Adrenal gland (tissue), 9 donors: ENCODE measurements at regions not wholly inside any gene's neighbourhood (a gene's known extent, or its start where the extent isn't known, plus 50 kb on each side); places are given as distances from the start of the nearest gene placed in this dataset.

ENCODE experiments used
- DNase-seq, 7 donors: peaks; one replicate each; pipeline ENCODE4 v3.0.0-alpha.2; 2019 to 2020
- H3K27ac ChIP-seq, 5 donors: fragments of 200-600 bp; sonication (generic) in 4 of 5; 1 replicate in 3 of 5; 2 replicates in 2 of 5; pipeline versions ENCODE4 v1.5.1 to v1.8.0; 2016 to 2020; ENCODE audit warnings: mild to moderate bottlenecking in 1 of 5
- H3K27me3 ChIP-seq: fragments of 200-600 bp; 2 replicates; pipeline ENCODE4 v1.8.0; 2021
- H3K36me3 ChIP-seq, 2 donors: fragments of 200-600 bp; replicated peaks in 1 of 2; 1 replicate in 1 of 2; 2 replicates in 1 of 2; pipeline versions ENCODE4 v1.5.1 to v1.8.0; 2018 to 2022
- H3K4me1 ChIP-seq, 2 donors: fragments of 200-600 bp; replicated peaks in 1 of 2; 1 replicate in 1 of 2; 2 replicates in 1 of 2; pipeline versions ENCODE4 v1.5.1 to v1.8.0; 2018 to 2021
- H3K4me3 ChIP-seq, 4 donors: fragments of 200-600 bp; sonication (generic) in 3 of 4; one replicate each; pipeline ENCODE4 v1.5.1; 2016 to 2018
- H3K9me3 ChIP-seq, 3 donors: fragments of 200-600 bp; sonication (generic) in 1 of 3; replicated peaks in 1 of 3; 1 replicate in 2 of 3; 2 replicates in 1 of 3; pipeline versions ENCODE4 v1.5.1 to v1.8.0; 2016 to 2021
- POLR2A ChIP-seq, 2 donors: fragments of 450-650 bp; IDR thresholded peaks; one replicate each; pipeline ENCODE4 v1.6.1; 2017; ENCODE audit warnings: antibody characterized with exemption in 2 of 2, mild to moderate bottlenecking in 2 of 2, moderate library complexity in 1 of 2
- WGBS, 4 donors: extraction: QIAGEN DNeasy Blood & Tissue Kit in 2 of 4; methylation state at CpG; one replicate each; pipeline versions ENCODE4 v1.1.5 to v1.1.7; 2013 to 2017; 5-methylcytosine and 5-hydroxymethylcytosine counted together
- intact Hi-C, 2 donors: fragments of 100-400 bp; cut with DNase I; formaldehyde crosslinking; loops; one replicate each; pipeline versions ENCODE4 v1.14.1 to v1.15.0; 2022 to 2023
- TF ChIP-seq, protein P1 (sequence below), 6 experiments: fragments of 450-650 bp in 4 of 6; fragments of 200-600 bp in 2 of 6; sonication (generic) in 1 of 6; IDR thresholded peaks; 1 replicate in 5 of 6; 2 replicates in 1 of 6; pipeline versions ENCODE4 v1.5.1 to v1.8.0; 2016 to 2021; ENCODE audit warnings: antibody characterized with exemption in 6 of 6, mild to moderate bottlenecking in 2 of 6, moderate library complexity in 1 of 6
- donor health status: healthy with polysubstance abuse.
- donor health status: Bipolar disorder and iron deficiency.
- donor health status: DM: yes; HTN: yes; CAD: no.
- donor health status: DM: no; HTN: no; CAD: no.
- donor health status: DM: no; HTN: no; CAD: no.

DNA sequence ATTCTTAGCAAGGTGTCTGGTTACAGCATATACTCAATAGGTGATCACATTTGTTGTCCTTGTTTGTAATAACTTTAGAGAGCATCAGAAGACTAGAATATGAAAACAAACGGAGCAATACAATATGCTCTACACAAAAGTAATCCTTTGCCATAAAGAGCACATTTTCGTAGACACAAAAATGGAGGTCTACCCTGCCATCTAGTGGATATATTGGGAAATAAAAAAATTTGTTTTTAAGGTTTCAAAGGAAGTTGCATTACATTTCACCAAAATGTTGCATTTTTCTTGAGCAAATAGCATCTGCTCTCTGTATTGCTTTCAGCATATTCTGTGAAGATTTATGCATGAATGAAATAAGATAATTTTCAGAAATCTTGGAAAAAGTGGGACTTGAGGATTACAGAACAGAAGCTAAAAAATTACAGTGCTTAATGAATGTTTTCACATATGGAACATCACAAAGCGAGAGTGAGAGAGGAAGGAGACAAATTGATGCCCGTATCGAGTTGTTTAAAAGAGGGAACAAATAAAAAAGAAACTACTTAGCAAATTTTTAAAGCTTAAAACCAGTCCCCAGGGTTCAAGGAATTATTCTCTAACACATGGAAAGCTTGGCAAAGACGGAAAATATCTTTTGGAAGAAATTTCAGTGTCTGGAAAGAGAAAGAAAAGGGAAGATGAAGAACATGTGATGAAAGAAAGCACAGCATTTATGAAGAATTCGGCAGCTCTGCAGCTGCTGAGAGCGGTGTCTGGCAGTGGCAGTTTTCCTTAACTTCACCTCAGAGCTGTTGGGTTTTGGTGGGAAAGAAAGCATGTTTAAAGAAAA, 390.1 kb downstream of the ANKRD50 start:
- no peak overlapping the region for H3K27ac ChIP-seq
- intact Hi-C loops: no loop called here
- no peak for DNase-seq
- no peaks in the 10 kb centered on the region for H3K9me3 ChIP-seq
- H3K4me3 ChIP-seq: no peak overlapping the region
- H3K27me3 ChIP-seq: no peaks in the 10 kb centered on the region
- peaks cover 0 to 4% of the 10 kb centered on the region in 2 donors for H3K4me1 ChIP-seq
- H3K36me3 ChIP-seq: no peaks in the 10 kb centered on the region
- WGBS, 4 donors: 34 to 42% (median 36%) methylated on average over 8 of the region's 8 CpGs
- TF ChIP-seq POLR2A (IDR thresholded peaks at IDR 0.05): no peak
- TF ChIP-seq, protein P1, sequence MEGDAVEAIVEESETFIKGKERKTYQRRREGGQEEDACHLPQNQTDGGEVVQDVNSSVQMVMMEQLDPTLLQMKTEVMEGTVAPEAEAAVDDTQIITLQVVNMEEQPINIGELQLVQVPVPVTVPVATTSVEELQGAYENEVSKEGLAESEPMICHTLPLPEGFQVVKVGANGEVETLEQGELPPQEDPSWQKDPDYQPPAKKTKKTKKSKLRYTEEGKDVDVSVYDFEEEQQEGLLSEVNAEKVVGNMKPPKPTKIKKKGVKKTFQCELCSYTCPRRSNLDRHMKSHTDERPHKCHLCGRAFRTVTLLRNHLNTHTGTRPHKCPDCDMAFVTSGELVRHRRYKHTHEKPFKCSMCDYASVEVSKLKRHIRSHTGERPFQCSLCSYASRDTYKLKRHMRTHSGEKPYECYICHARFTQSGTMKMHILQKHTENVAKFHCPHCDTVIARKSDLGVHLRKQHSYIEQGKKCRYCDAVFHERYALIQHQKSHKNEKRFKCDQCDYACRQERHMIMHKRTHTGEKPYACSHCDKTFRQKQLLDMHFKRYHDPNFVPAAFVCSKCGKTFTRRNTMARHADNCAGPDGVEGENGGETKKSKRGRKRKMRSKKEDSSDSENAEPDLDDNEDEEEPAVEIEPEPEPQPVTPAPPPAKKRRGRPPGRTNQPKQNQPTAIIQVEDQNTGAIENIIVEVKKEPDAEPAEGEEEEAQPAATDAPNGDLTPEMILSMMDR (IDR thresholded peaks at IDR 0.05): peak; percentile 39 to 69 (median 60)

DNA sequence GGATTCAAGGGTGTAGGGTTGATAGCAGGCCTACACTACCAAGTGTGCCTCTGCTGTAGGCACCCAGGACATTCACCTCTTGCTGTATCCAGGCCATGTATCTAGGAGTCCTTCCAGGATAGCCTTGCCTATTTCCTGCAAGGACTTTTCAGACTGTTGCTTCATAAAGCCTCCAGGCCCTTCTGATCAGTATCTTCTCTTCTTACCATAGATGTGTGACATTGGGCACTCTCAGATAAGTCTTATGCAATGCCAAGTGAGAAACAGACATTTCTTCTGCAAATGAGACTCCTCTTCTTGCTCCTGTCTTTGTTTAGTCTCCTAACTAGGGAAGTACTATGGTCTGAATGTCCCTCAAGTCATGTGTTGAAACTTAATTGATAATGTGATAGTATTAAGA, 386.8 kb downstream of the ANKRD50 start:
- Histone ChIP-seq H3K4me3 (no peak overlapping the region), H3K9me3 (no peaks in the 10 kb centered on the region), H3K36me3 (no peaks in the 10 kb centered on the region), H3K27ac (no peak overlapping the region), H3K27me3 (no peaks in the 10 kb centered on the region), H3K4me1 (peaks cover 0 to 4% of the 10 kb centered on the region in 2 donors)
- intact Hi-C loops: no loop called here
- no peak for TF ChIP-seq POLR2A (IDR thresholded peaks at IDR 0.05)
- TF ChIP-seq, protein P1 (IDR thresholded peaks at IDR 0.05): no peak
- DNase-seq: no peak

DNA sequence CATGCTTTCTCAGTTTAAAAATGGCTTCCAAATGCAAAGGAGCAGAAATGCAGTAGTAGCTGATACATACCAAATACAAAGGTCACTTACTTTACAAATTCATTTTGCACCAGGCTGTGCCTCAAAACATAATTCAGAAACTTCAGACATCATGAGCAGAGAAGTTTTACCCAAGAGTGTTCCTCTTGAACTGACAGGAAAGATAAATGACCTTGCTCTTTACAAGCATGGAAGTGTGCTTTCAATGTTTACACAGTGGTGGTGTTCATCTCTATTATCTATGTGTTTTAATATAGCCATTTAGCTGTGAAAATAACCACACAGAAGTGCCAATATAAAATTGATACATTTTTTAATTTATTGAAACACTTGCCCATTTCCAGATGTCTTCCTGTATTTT, 383.4 kb downstream of the ANKRD50 start:
- no peak for TF ChIP-seq POLR2A (IDR thresholded peaks at IDR 0.05)
- TF ChIP-seq, protein P1 (IDR thresholded peaks at IDR 0.05): no peak
- no peaks in the 10 kb centered on the region for H3K36me3 ChIP-seq
- no peaks in the 10 kb centered on the region for H3K4me1 ChIP-seq
- H3K9me3 ChIP-seq: no peaks in the 10 kb centered on the region
- no peak overlapping the region for H3K4me3 ChIP-seq
- H3K27ac ChIP-seq: no peak overlapping the region
- no peaks in the 10 kb centered on the region for H3K27me3 ChIP-seq
- no peak for DNase-seq
- intact Hi-C loops: no loop called here

DNA sequence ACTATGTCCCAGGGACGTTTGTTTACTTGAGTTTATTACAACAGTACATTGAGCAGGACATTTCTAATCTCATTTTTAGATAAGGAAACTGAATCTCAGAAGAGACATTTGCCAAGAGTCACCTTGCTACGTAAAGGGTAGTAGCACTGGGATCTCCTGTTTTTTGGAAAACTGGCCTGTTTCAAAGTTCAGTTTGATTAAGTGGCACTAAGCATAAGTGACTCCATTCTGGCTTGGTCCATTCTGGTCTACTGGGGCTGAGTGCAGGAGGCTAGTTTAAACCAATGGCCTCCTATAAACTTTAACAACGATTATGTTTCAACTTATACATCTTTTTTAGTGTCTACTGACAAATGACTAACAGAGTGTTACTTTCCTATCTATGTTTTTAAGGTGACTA, 382.5 kb downstream of the ANKRD50 start:
- TF ChIP-seq, protein P1 (IDR thresholded peaks at IDR 0.05): no peak
- no peak for TF ChIP-seq POLR2A (IDR thresholded peaks at IDR 0.05)
- H3K36me3 ChIP-seq: no peaks in the 10 kb centered on the region
- DNase-seq: no peak
- no peaks in the 10 kb centered on the region for H3K4me1 ChIP-seq
- WGBS, 4 donors: 40 to 44% (median 41%) methylated on average over 3 of the region's 3 CpGs
- H3K27me3 ChIP-seq: no peaks in the 10 kb centered on the region
- no peak overlapping the region for H3K27ac ChIP-seq
- H3K9me3 ChIP-seq: no peaks in the 10 kb centered on the region
- intact Hi-C loops: loop anchor here (5.0 to 10.0 kb wide), 3 partner anchors 915 to 955 kb away; no protein-coding TSS in a partner anchor
- no peak overlapping the region for H3K4me3 ChIP-seq
